ENCODE measurements at regions not wholly inside any gene's neighbourhood (a gene's known extent, or its start where the extent isn't known, plus 50 kb on each side); places are given as distances from the start of the nearest gene placed in this dataset.

DNA sequence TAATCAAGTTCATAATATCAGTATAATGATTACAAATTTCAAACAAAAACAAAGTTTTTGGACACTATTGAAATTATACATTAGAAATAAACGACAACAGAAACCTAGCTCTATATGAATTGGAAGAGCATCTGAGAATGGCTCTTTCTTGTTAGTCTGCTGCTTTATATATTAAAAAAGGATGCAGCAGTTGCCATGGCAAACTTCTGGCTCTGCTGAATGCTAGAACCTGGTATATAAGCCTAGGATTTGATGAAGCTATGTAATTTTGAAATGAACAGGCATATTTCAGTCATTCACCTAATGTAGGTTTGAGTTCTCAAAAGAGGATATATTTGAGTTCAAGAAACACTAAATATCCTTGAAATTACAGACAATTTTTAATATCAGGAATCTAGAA is 252.7 kb upstream of the KCNMB2 start:
- TF ChIP-seq EP300 (conservative IDR thresholded peaks at IDR 0.05; ENCODE audit: poor library complexity, severe bottlenecking) (no peak), EZH2 (IDR thresholded peaks at IDR 0.05; ENCODE audit: borderline replicate concordance, insufficient read depth, low read length, poor library complexity, severe bottlenecking) (no peak), SMC3 (conservative IDR thresholded peaks at IDR 0.05; ENCODE audit: poor library complexity) (no peak), TAF1 (IDR thresholded peaks at IDR 0.05; ENCODE audit: low read depth) (no peak)
- H3K9me3 ChIP-seq (ENCODE audit: low read length) = no peaks in the 10 kb centered on the region

DNA sequence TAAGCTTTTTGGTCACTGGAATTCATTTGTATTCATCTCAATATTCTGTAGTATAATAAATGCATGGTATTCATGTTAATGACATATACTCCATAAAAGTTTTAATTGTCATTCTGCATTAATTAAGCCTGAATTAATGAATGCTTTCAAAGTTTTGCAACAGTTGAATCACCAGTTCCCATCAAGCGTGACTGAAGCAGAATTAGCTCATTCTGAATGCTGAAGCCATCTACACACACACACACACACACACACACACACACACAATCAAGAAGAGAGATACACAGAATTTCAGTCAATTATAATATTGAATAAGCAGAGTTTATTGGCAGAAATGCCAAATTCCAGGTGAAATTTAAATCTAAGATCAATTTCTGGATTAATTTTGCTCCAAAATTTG is 252.1 kb upstream of the KCNMB2 start:
- Histone ChIP-seq H2AFZ (ENCODE audit: low read depth, low read length) (no peak overlapping the region), H3K79me2 (replicated peaks; ENCODE audit: insufficient read depth, low read length) (no peaks in the 10 kb centered on the region), H3K9ac (ENCODE audit: low read length) (no peak overlapping the region), H3F3A (ENCODE audit: insufficient read depth, low read length, poor library complexity, severe bottlenecking) (no peaks in the 10 kb centered on the region), H3K36me3 (ENCODE audit: insufficient read depth, low read length) (no peaks in the 10 kb centered on the region), H3K4me3 (ENCODE audit: low read length) (no peak overlapping the region), H3K27ac (ENCODE audit: low read length) (no peak overlapping the region), H3K9me2 (ENCODE audit: insufficient read depth, low read length) (no peaks in the 10 kb centered on the region), H4K20me1 (ENCODE audit: insufficient read depth) (no peaks in the 10 kb centered on the region), H3K27me3 (ENCODE audit: insufficient read depth, low read depth, low read length) (no peaks in the 10 kb centered on the region), H3K9me3 (ENCODE audit: low read length) (no peaks in the 10 kb centered on the region), H3K4me2 (ENCODE audit: low read length) (no peak overlapping the region)
- no peak for TF ChIP-seq EP300 (conservative IDR thresholded peaks at IDR 0.05; ENCODE audit: poor library complexity, severe bottlenecking)
- no peak for TF ChIP-seq SMC3 (conservative IDR thresholded peaks at IDR 0.05; ENCODE audit: poor library complexity)
- no peak for TF ChIP-seq POLR2AphosphoS5 (IDR thresholded peaks at IDR 0.05)
- TF ChIP-seq, protein P1, sequence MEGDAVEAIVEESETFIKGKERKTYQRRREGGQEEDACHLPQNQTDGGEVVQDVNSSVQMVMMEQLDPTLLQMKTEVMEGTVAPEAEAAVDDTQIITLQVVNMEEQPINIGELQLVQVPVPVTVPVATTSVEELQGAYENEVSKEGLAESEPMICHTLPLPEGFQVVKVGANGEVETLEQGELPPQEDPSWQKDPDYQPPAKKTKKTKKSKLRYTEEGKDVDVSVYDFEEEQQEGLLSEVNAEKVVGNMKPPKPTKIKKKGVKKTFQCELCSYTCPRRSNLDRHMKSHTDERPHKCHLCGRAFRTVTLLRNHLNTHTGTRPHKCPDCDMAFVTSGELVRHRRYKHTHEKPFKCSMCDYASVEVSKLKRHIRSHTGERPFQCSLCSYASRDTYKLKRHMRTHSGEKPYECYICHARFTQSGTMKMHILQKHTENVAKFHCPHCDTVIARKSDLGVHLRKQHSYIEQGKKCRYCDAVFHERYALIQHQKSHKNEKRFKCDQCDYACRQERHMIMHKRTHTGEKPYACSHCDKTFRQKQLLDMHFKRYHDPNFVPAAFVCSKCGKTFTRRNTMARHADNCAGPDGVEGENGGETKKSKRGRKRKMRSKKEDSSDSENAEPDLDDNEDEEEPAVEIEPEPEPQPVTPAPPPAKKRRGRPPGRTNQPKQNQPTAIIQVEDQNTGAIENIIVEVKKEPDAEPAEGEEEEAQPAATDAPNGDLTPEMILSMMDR (IDR thresholded peaks at IDR 0.05; ENCODE audit: poor library complexity, severe bottlenecking) = no peak
- no peak for TF ChIP-seq EZH2 (IDR thresholded peaks at IDR 0.05; ENCODE audit: borderline replicate concordance, insufficient read depth, low read length, poor library complexity, severe bottlenecking)
- no peak for TF ChIP-seq MXI1 (conservative IDR thresholded peaks at IDR 0.05; ENCODE audit: poor library complexity, severe bottlenecking)
- TF ChIP-seq, protein P2, sequence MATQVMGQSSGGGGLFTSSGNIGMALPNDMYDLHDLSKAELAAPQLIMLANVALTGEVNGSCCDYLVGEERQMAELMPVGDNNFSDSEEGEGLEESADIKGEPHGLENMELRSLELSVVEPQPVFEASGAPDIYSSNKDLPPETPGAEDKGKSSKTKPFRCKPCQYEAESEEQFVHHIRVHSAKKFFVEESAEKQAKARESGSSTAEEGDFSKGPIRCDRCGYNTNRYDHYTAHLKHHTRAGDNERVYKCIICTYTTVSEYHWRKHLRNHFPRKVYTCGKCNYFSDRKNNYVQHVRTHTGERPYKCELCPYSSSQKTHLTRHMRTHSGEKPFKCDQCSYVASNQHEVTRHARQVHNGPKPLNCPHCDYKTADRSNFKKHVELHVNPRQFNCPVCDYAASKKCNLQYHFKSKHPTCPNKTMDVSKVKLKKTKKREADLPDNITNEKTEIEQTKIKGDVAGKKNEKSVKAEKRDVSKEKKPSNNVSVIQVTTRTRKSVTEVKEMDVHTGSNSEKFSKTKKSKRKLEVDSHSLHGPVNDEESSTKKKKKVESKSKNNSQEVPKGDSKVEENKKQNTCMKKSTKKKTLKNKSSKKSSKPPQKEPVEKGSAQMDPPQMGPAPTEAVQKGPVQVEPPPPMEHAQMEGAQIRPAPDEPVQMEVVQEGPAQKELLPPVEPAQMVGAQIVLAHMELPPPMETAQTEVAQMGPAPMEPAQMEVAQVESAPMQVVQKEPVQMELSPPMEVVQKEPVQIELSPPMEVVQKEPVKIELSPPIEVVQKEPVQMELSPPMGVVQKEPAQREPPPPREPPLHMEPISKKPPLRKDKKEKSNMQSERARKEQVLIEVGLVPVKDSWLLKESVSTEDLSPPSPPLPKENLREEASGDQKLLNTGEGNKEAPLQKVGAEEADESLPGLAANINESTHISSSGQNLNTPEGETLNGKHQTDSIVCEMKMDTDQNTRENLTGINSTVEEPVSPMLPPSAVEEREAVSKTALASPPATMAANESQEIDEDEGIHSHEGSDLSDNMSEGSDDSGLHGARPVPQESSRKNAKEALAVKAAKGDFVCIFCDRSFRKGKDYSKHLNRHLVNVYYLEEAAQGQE (IDR thresholded peaks at IDR 0.05; ENCODE audit: borderline replicate concordance) = no peak
- no peak for TF ChIP-seq TAF1 (IDR thresholded peaks at IDR 0.05; ENCODE audit: low read depth)
- no peak for TF ChIP-seq RAD21 (conservative IDR thresholded peaks at IDR 0.05)

More for the DNA sequence above, 252.7 kb upstream of the KCNMB2 start:
- H3K27ac ChIP-seq (ENCODE audit: low read length) = no peak overlapping the region
- no peaks in the 10 kb centered on the region for H3F3A ChIP-seq (ENCODE audit: insufficient read depth, low read length, poor library complexity, severe bottlenecking)
- H3K9ac ChIP-seq (ENCODE audit: low read length) = no peak overlapping the region
- no peaks in the 10 kb centered on the region for H3K9me2 ChIP-seq (ENCODE audit: insufficient read depth, low read length)
- no peaks in the 10 kb centered on the region for H3K27me3 ChIP-seq (ENCODE audit: insufficient read depth, low read depth, low read length)
- no peak overlapping the region for H3K4me3 ChIP-seq (ENCODE audit: low read length)
- H3K36me3 ChIP-seq (ENCODE audit: insufficient read depth, low read length) = no peaks in the 10 kb centered on the region
- no peak overlapping the region for H2AFZ ChIP-seq (ENCODE audit: low read depth, low read length)
- H3K4me2 ChIP-seq (ENCODE audit: low read length) = no peak overlapping the region
- H3K79me2 ChIP-seq (replicated peaks; ENCODE audit: insufficient read depth, low read length) = no peaks in the 10 kb centered on the region
- H4K20me1 ChIP-seq (ENCODE audit: insufficient read depth) = no peaks in the 10 kb centered on the region

Measured in neural cell (in vitro differentiated cells).